ENCODE measurements at regions not wholly inside any gene's neighbourhood (a gene's known extent, or its start where the extent isn't known, plus 50 kb on each side); places are given as distances from the start of the nearest gene placed in this dataset.

DNA sequence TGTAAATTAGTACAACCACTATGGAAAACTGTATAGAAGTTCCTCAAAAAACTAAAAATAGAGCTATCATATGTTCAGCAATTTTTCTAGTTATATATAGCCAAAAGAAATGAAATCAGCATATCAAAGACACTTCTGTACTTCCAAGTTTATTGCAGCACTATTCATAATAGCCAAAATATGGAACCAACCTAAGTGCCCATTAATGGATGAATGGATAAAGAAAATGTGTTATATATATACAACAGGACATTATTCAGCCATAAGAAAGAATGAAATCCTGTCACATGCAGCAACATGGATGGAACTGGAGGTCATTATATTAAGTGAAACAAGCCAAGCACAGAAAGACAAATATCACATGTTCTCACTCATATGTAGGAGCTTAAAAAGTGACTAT is 112.6 kb downstream of the MDH1 start:
- TF ChIP-seq, protein P1, sequence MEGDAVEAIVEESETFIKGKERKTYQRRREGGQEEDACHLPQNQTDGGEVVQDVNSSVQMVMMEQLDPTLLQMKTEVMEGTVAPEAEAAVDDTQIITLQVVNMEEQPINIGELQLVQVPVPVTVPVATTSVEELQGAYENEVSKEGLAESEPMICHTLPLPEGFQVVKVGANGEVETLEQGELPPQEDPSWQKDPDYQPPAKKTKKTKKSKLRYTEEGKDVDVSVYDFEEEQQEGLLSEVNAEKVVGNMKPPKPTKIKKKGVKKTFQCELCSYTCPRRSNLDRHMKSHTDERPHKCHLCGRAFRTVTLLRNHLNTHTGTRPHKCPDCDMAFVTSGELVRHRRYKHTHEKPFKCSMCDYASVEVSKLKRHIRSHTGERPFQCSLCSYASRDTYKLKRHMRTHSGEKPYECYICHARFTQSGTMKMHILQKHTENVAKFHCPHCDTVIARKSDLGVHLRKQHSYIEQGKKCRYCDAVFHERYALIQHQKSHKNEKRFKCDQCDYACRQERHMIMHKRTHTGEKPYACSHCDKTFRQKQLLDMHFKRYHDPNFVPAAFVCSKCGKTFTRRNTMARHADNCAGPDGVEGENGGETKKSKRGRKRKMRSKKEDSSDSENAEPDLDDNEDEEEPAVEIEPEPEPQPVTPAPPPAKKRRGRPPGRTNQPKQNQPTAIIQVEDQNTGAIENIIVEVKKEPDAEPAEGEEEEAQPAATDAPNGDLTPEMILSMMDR (IDR thresholded peaks at IDR 0.05 in 8 of 11, conservative IDR thresholded peaks at IDR 0.05 in 3 of 11), result no peak
- no peak for TF ChIP-seq POLR2AphosphoS5 (IDR thresholded peaks at IDR 0.05)
